ENCODE measurements at regions not wholly inside any gene's neighbourhood (a gene's known extent, or its start where the extent isn't known, plus 50 kb on each side); places are given as distances from the start of the nearest gene placed in this dataset.

GRCh38 chr20:6483727-6484126 lies 283.8 kb upstream of the BMP2 start:
- Histone ChIP-seq H3K4me3 (ENCODE audit: low read depth, low read length) (no peak overlapping the region), H3K79me1 (ENCODE audit: low read length) (no peaks in the 10 kb centered on the region), H4K8ac (ENCODE audit: low read depth, low read length) (no peak overlapping the region), H2BK5ac (ENCODE audit: low read depth, low read length, poor library complexity) (no peak overlapping the region), H3K36me3 (ENCODE audit: control insufficient read depth in 1 of 2, insufficient read depth in 2 of 2, low read length in 2 of 2) (no peaks in the 10 kb centered on the region), H3K14ac (ENCODE audit: low read length) (no peak overlapping the region), H3K9me3 (ENCODE audit: insufficient read depth, low read depth, low read length) (no peaks in the 10 kb centered on the region), H3K4ac (ENCODE audit: low read depth, low read length) (no peak overlapping the region), H3K23ac (ENCODE audit: low read length) (no peak overlapping the region), H3K27ac (ENCODE audit: low read depth, low read length) (no peak overlapping the region), H3K9ac (ENCODE audit: low read length) (no peak overlapping the region), H3K4me2 (ENCODE audit: low read length) (no peak overlapping the region), H2AK5ac (ENCODE audit: low read length) (no peak overlapping the region), H2AFZ (ENCODE audit: insufficient read depth, low read length, poor library complexity) (no peak overlapping the region), H3K4me1 (ENCODE audit: control insufficient read depth in 1 of 2, insufficient read depth in 2 of 2, low read length in 2 of 2) (no peaks in the 10 kb centered on the region), H4K12ac (ENCODE audit: low read depth, low read length) (no peak overlapping the region), H2BK120ac (ENCODE audit: insufficient read depth, low read length, poor library complexity) (no peak overlapping the region), H3K18ac (ENCODE audit: low read length) (no peak overlapping the region), H3K27me3 (ENCODE audit: insufficient read depth, low read length) (no peaks in the 10 kb centered on the region), H3K79me2 (ENCODE audit: control insufficient read depth, insufficient read depth, low read length, poor library complexity) (no peaks in the 10 kb centered on the region), H2BK12ac (ENCODE audit: low read length) (no peak overlapping the region), H4K91ac (ENCODE audit: low read depth, low read length) (no peak overlapping the region)
- no CpG with 5 or more reads among the region's 2 CpGs for WGBS (ENCODE audit: extremely low coverage, insufficient coverage, insufficient read length)
- DNase-seq = no peak

GRCh38 chr20:6482486-6482885 lies 285.0 kb upstream of the BMP2 start:
- Histone ChIP-seq H4K91ac (ENCODE audit: low read depth, low read length) (no peak overlapping the region), H2BK5ac (ENCODE audit: low read depth, low read length, poor library complexity) (no peak overlapping the region), H2BK120ac (ENCODE audit: insufficient read depth, low read length, poor library complexity) (no peak overlapping the region), H3K79me1 (ENCODE audit: low read length) (no peaks in the 10 kb centered on the region), H3K27me3 (ENCODE audit: insufficient read depth, low read length) (no peaks in the 10 kb centered on the region), H3K18ac (ENCODE audit: low read length) (no peak overlapping the region), H3K14ac (ENCODE audit: low read length) (no peak overlapping the region), H4K8ac (ENCODE audit: low read depth, low read length) (no peak overlapping the region), H2BK12ac (ENCODE audit: low read length) (no peak overlapping the region), H4K12ac (ENCODE audit: low read depth, low read length) (no peak overlapping the region), H3K23ac (ENCODE audit: low read length) (no peak overlapping the region), H3K9ac (ENCODE audit: low read length) (no peak overlapping the region), H3K4me3 (ENCODE audit: low read depth, low read length) (no peak overlapping the region), H3K9me3 (ENCODE audit: insufficient read depth, low read depth, low read length) (no peaks in the 10 kb centered on the region), H3K4me1 (ENCODE audit: control insufficient read depth in 1 of 2, insufficient read depth in 2 of 2, low read length in 2 of 2) (no peaks in the 10 kb centered on the region), H3K79me2 (ENCODE audit: control insufficient read depth, insufficient read depth, low read length, poor library complexity) (no peaks in the 10 kb centered on the region), H3K36me3 (ENCODE audit: control insufficient read depth in 1 of 2, insufficient read depth in 2 of 2, low read length in 2 of 2) (no peaks in the 10 kb centered on the region), H3K4ac (ENCODE audit: low read depth, low read length) (no peak overlapping the region), H3K27ac (ENCODE audit: low read depth, low read length) (no peak overlapping the region), H3K4me2 (ENCODE audit: low read length) (no peak overlapping the region), H2AFZ (ENCODE audit: insufficient read depth, low read length, poor library complexity) (no peak overlapping the region), H2AK5ac (ENCODE audit: low read length) (no peak overlapping the region)
- DNase-seq = no peak

- no CpG with 5 or more reads among the region's 7 CpGs for WGBS (ENCODE audit: extremely low coverage, insufficient coverage, insufficient read length)
- Histone ChIP-seq H3K4me1 (ENCODE audit: control insufficient read depth in 1 of 2, insufficient read depth in 2 of 2, low read length in 2 of 2) (no peaks in the 10 kb centered on the region), H2BK120ac (ENCODE audit: insufficient read depth, low read length, poor library complexity) (no peak overlapping the region), H3K4ac (ENCODE audit: low read depth, low read length) (no peak overlapping the region), H3K14ac (ENCODE audit: low read length) (no peak overlapping the region), H2BK5ac (ENCODE audit: low read depth, low read length, poor library complexity) (no peak overlapping the region), H3K79me1 (ENCODE audit: low read length) (no peaks in the 10 kb centered on the region), H2BK12ac (ENCODE audit: low read length) (no peak overlapping the region), H3K79me2 (ENCODE audit: control insufficient read depth, insufficient read depth, low read length, poor library complexity) (no peaks in the 10 kb centered on the region), H3K4me3 (ENCODE audit: low read depth, low read length) (no peak overlapping the region), H2AK5ac (ENCODE audit: low read length) (no peak overlapping the region), H3K36me3 (ENCODE audit: control insufficient read depth in 1 of 2, insufficient read depth in 2 of 2, low read length in 2 of 2) (no peaks in the 10 kb centered on the region), H4K8ac (ENCODE audit: low read depth, low read length) (no peak overlapping the region), H2AFZ (ENCODE audit: insufficient read depth, low read length, poor library complexity) (no peak overlapping the region), H4K12ac (ENCODE audit: low read depth, low read length) (no peak overlapping the region), H4K91ac (ENCODE audit: low read depth, low read length) (no peak overlapping the region), H3K23ac (ENCODE audit: low read length) (no peak overlapping the region), H3K9me3 (ENCODE audit: insufficient read depth, low read depth, low read length) (no peaks in the 10 kb centered on the region), H3K9ac (ENCODE audit: low read length) (no peak overlapping the region), H3K4me2 (ENCODE audit: low read length) (no peak overlapping the region), H3K27me3 (ENCODE audit: insufficient read depth, low read length) (no peaks in the 10 kb centered on the region), H3K18ac (ENCODE audit: low read length) (no peak overlapping the region), H3K27ac (ENCODE audit: low read depth, low read length) (no peak overlapping the region)
- no peak for DNase-seq
Measured at GRCh38 chr20:6480328-6481200, 286.9 kb upstream of the BMP2 start.

GRCh38 chr20:6473197-6473596 lies 294.3 kb upstream of the BMP2 start:
- Histone ChIP-seq H3K4me1 (ENCODE audit: control insufficient read depth in 1 of 2, insufficient read depth in 2 of 2, low read length in 2 of 2) (no peaks in the 10 kb centered on the region), H2BK5ac (ENCODE audit: low read depth, low read length, poor library complexity) (no peak overlapping the region), H3K4me3 (ENCODE audit: low read depth, low read length) (no peak overlapping the region), H2AK5ac (ENCODE audit: low read length) (no peak overlapping the region), H3K79me2 (ENCODE audit: control insufficient read depth, insufficient read depth, low read length, poor library complexity) (no peaks in the 10 kb centered on the region), H3K14ac (ENCODE audit: low read length) (no peak overlapping the region), H3K4me2 (ENCODE audit: low read length) (no peak overlapping the region), H3K18ac (ENCODE audit: low read length) (no peak overlapping the region), H2BK12ac (ENCODE audit: low read length) (no peak overlapping the region), H4K8ac (ENCODE audit: low read depth, low read length) (no peak overlapping the region), H3K9me3 (ENCODE audit: insufficient read depth, low read depth, low read length) (no peaks in the 10 kb centered on the region), H2BK120ac (ENCODE audit: insufficient read depth, low read length, poor library complexity) (no peak overlapping the region), H3K79me1 (ENCODE audit: low read length) (no peaks in the 10 kb centered on the region), H3K9ac (ENCODE audit: low read length) (no peak overlapping the region), H3K4ac (ENCODE audit: low read depth, low read length) (no peak overlapping the region), H4K12ac (ENCODE audit: low read depth, low read length) (no peak overlapping the region), H2AFZ (ENCODE audit: insufficient read depth, low read length, poor library complexity) (no peak overlapping the region), H3K27me3 (ENCODE audit: insufficient read depth, low read length) (no peaks in the 10 kb centered on the region), H3K36me3 (ENCODE audit: control insufficient read depth in 1 of 2, insufficient read depth in 2 of 2, low read length in 2 of 2) (no peaks in the 10 kb centered on the region), H3K27ac (ENCODE audit: low read depth, low read length) (no peak overlapping the region), H3K23ac (ENCODE audit: low read length) (no peak overlapping the region), H4K91ac (ENCODE audit: low read depth, low read length) (no peak overlapping the region)
- DNase-seq = peak in 1 of 2 donors; percentile 7

Data from trophoblast cell (in vitro differentiated cells and primary cell).